NB4 (cell line): ENCODE measurements at regions not wholly inside any gene's neighbourhood (a gene's known extent, or its start where the extent isn't known, plus 50 kb on each side); places are given as distances from the start of the nearest gene placed in this dataset.

Experiments used
- MAX ChIP-seq: IDR thresholded peaks from 2 replicates; pipeline ENCODE4 v1.6.1; 2011; ENCODE audit warnings: low read depth, low read length
- POLR2A ChIP-seq: IDR thresholded peaks from 2 replicates; pipeline ENCODE4 v1.6.1; 2011; ENCODE audit warnings: mild to moderate bottlenecking; ENCODE audit not compliant: insufficient read length; ENCODE audit errors: extremely low read depth
- TF ChIP-seq, protein P1 (sequence below): IDR thresholded peaks from one replicate; pipeline ENCODE4 v1.5.1; 2012; ENCODE audit warnings: low read depth, low read length

DNA sequence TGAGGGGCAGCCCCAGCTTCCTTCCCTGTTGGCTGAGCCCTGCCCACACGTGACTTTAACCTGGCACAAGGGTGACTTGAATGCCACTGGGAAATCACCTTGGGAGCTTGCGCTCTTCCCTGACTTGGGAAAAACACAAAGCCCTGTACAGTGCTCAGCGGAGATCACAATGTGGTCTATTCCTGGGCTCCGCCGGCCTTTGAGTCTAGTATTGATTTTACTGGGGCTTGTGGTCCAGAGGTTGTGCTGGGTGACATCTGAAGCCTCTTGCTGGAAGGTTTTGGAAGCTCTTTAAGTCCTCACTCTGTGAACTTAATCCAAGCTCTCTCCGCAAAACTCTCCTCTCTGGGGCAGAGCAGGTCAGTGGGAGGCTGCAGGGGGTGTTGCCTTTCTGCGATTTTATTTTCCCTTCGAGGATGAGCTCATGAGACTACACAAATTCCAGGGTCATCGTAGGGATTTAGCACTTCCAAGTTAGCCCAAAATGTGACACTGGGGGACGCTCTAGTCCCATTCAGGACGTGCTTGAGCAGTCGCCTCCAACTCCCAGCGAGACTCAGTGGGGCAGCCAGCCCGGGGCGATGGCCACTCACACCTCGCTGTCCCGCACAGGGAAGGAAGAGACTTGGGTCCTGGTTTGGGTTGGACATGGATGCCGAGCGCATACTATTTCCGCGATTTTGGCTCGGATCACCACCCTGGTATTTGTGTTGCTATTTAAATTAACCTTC is 291.9 kb upstream of the AJAP1 start:
- no peak for TF ChIP-seq POLR2A
- TF ChIP-seq, protein P1, sequence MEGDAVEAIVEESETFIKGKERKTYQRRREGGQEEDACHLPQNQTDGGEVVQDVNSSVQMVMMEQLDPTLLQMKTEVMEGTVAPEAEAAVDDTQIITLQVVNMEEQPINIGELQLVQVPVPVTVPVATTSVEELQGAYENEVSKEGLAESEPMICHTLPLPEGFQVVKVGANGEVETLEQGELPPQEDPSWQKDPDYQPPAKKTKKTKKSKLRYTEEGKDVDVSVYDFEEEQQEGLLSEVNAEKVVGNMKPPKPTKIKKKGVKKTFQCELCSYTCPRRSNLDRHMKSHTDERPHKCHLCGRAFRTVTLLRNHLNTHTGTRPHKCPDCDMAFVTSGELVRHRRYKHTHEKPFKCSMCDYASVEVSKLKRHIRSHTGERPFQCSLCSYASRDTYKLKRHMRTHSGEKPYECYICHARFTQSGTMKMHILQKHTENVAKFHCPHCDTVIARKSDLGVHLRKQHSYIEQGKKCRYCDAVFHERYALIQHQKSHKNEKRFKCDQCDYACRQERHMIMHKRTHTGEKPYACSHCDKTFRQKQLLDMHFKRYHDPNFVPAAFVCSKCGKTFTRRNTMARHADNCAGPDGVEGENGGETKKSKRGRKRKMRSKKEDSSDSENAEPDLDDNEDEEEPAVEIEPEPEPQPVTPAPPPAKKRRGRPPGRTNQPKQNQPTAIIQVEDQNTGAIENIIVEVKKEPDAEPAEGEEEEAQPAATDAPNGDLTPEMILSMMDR: no peak
- no peak for TF ChIP-seq MAX
